WTC11 (cell line): ENCODE measurements at regions not wholly inside any gene's neighbourhood (a gene's known extent, or its start where the extent isn't known, plus 50 kb on each side); places are given as distances from the start of the nearest gene placed in this dataset.

Source experiments
- ATAC-seq: fragments of 200-7000 bp; cut with Tn5 transposase; 2 replicates; pipeline ENCODE4 v1.10.0; 2021; ENCODE audit warnings: mild to moderate bottlenecking, moderate library complexity
- CTCF ChIA-PET: fragments of 300-600 bp; sonication (Branson Sonifier 250); formaldehyde crosslinking; loops from one replicate; lab custom pipeline; 2021; ENCODE audit warnings: antibody characterized with exemption; lab: Charles Lee
- POLR2A ChIA-PET: fragments of 350-600 bp; sonication (Branson Sonifier 250); formaldehyde crosslinking; loops from one replicate; lab custom pipeline; 2021; ENCODE audit warnings: antibody characterized with exemption; lab: Charles Lee
- DNase-seq: peaks from one replicate; pipeline ENCODE4 v3.0.0; 2021; ENCODE audit warnings: low spot score
- H3K27ac Mint-ChIP-seq: 2 replicates; pipeline ENCODE4 v1.8.0; 2021; ENCODE audit warnings: mixed read lengths
- H3K27me3 Mint-ChIP-seq: 2 replicates; pipeline ENCODE4 v1.8.0; 2021; ENCODE audit warnings: low read depth, mild to moderate bottlenecking, moderate library complexity, mixed read lengths
- H3K36me3 Mint-ChIP-seq: 2 replicates; pipeline ENCODE4 v1.8.0; 2021; ENCODE audit warnings: mixed read lengths
- H3K4me1 Mint-ChIP-seq: 2 replicates; pipeline ENCODE4 v1.8.0; 2022; ENCODE audit warnings: mixed read lengths
- H3K4me3 Mint-ChIP-seq: 2 replicates; pipeline ENCODE4 v1.8.0; 2021; ENCODE audit warnings: mild to moderate bottlenecking, moderate library complexity, mixed read lengths
- H3K9me3 Mint-ChIP-seq: 2 replicates; pipeline ENCODE4 v1.8.0; 2021; ENCODE audit warnings: mixed read lengths
- CBFB ChIP-seq: sonication (generic); formaldehyde crosslinking; IDR thresholded peaks from 2 replicates; pipeline ENCODE4 v1.8.1; 2022; ENCODE audit warnings: mild to moderate bottlenecking, low read depth, missing genetic modification reagents
- ESRRA ChIP-seq: sonication (generic); formaldehyde crosslinking; IDR thresholded peaks from 2 replicates; pipeline ENCODE4 v1.8.1; 2022; ENCODE audit warnings: mild to moderate bottlenecking, missing genetic modification reagents, borderline replicate concordance
- HMGA2 ChIP-seq: fragments of 250-450 bp; sonication (Bioruptor Pico); IDR thresholded peaks from 2 replicates; pipeline ENCODE4 v1.4.0; 2021; ENCODE audit warnings: mild to moderate bottlenecking, moderate library complexity
- IRF2 ChIP-seq: sonication (generic); formaldehyde crosslinking; IDR thresholded peaks from 2 replicates; pipeline ENCODE4 v1.8.0; 2022; ENCODE audit warnings: low read depth, missing genetic modification reagents, borderline replicate concordance
- MXD4 ChIP-seq: fragments of 250-450 bp; sonication (Bioruptor Pico); IDR thresholded peaks from 2 replicates; pipeline ENCODE4 v1.8.0; 2021; ENCODE audit warnings: mild to moderate bottlenecking, moderate library complexity, borderline replicate concordance
- NFATC4 ChIP-seq: fragments of 250-450 bp; sonication (Bioruptor Pico); IDR thresholded peaks from 2 replicates; pipeline ENCODE4 v1.9.0; 2021; ENCODE audit warnings: mild to moderate bottlenecking
- NFE2L1 ChIP-seq: sonication (generic); formaldehyde crosslinking; IDR thresholded peaks from 2 replicates; pipeline ENCODE4 v1.8.1; 2023; ENCODE audit warnings: missing genetic modification reagents
- NR1H2 ChIP-seq: sonication (generic); formaldehyde crosslinking; IDR thresholded peaks from 2 replicates; pipeline ENCODE4 v1.9.0; 2021; ENCODE audit warnings: mild to moderate bottlenecking, moderate library complexity, missing genetic modification reagents
- PRRX2 ChIP-seq: fragments of 250-450 bp; sonication (Bioruptor Pico); IDR thresholded peaks from 2 replicates; pipeline ENCODE4 v1.8.0; 2021; ENCODE audit warnings: mild to moderate bottlenecking
- SP1 ChIP-seq: sonication (generic); formaldehyde crosslinking; conservative IDR thresholded peaks from 2 replicates; pipeline ENCODE4 v1.8.1; 2022; ENCODE audit warnings: missing genetic modification reagents
- TP53 ChIP-seq: sonication (generic); formaldehyde crosslinking; IDR thresholded peaks from 2 replicates; pipeline ENCODE4 v1.8.1; 2023; ENCODE audit warnings: mild to moderate bottlenecking, missing genetic modification reagents
- ZNF138 ChIP-seq: sonication (generic); formaldehyde crosslinking; conservative IDR thresholded peaks from 2 replicates; pipeline ENCODE4 v1.8.1; 2022; ENCODE audit warnings: mild to moderate bottlenecking, moderate library complexity, missing genetic modification reagents
- ZNF396 ChIP-seq: fragments of 250-450 bp; sonication (Bioruptor Pico); IDR thresholded peaks from 2 replicates; pipeline ENCODE4 v1.8.0; 2021; ENCODE audit warnings: mild to moderate bottlenecking, moderate library complexity, borderline replicate concordance
- TF ChIP-seq, protein P1 (sequence below): sonication (generic); formaldehyde crosslinking; IDR thresholded peaks from 2 replicates; pipeline ENCODE4 v1.8.0; 2022; ENCODE audit warnings: missing genetic modification reagents
- TF ChIP-seq, protein P2 (sequence below): sonication (generic); formaldehyde crosslinking; IDR thresholded peaks from 2 replicates; pipeline ENCODE4 v1.8.1; 2023; ENCODE audit warnings: mild to moderate bottlenecking, missing genetic modification reagents, moderate library complexity
- TF ChIP-seq, protein P3 (sequence below): fragments of 250-450 bp; sonication (Bioruptor Pico); IDR thresholded peaks from 2 replicates; pipeline ENCODE4 v1.9.0; 2021; ENCODE audit warnings: mild to moderate bottlenecking, borderline replicate concordance
- TF ChIP-seq, protein P4 (sequence below): sonication (generic); formaldehyde crosslinking; IDR thresholded peaks from 2 replicates; pipeline ENCODE4 v1.8.1; 2022; ENCODE audit warnings: mild to moderate bottlenecking, moderate library complexity, missing genetic modification reagents
- TF ChIP-seq, protein P5 (sequence below): fragments of 250-450 bp; sonication (Bioruptor Pico); IDR thresholded peaks from 2 replicates; pipeline ENCODE4 v1.9.0; 2021; ENCODE audit warnings: moderate library complexity, mild to moderate bottlenecking, inconsistent platforms, borderline replicate concordance
- TF ChIP-seq, protein P6 (sequence below): sonication (generic); formaldehyde crosslinking; IDR thresholded peaks from 2 replicates; pipeline ENCODE4 v1.8.0; 2022; ENCODE audit warnings: mild to moderate bottlenecking, missing genetic modification reagents
- TF ChIP-seq, protein P7 (sequence below): sonication (generic); formaldehyde crosslinking; IDR thresholded peaks from 2 replicates; pipeline ENCODE4 v1.8.1; 2022; ENCODE audit warnings: low read depth, mild to moderate bottlenecking, moderate library complexity, missing genetic modification reagents, borderline replicate concordance

DNA sequence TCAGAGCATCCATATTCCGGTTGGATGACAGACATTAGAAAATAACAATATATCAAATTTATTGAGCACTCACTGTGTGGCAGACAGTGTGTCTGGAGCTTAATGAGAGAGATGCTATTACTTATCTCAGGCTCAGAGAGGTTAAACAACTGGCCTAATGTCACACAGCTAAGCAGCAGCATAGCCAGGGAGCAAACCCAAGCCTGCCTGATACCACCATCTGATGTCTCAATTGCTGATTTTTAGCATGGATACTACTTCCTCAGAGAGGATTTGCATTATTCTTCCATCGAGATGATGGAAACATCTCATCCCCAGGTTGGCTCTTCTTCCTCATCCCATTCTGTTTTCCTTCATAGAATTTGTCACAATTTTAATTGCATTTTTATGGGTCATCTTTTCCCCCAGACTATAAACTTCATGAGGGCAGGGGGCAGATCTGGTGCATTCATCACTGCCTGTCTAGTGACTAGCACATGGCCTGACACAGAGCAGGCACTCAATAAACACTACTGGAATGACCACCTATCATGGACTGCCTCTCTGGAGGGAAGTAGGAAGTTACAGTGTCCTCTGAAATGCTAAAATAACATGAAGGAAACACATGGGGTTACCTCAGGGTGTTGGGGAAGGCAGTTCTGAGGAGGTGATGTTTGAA lies 344.8 kb upstream of the CCL2 start:
- Mint-ChIP-seq H3K36me3 (no peaks in the 10 kb centered on the region), H3K27me3 (no peaks in the 10 kb centered on the region; the same call in 1 of the 2 replicates), H3K4me3 (no peak overlapping the region), H3K9me3 (0 out of 2 replicates have a peak, but pooled peaks cover 4% of the 10 kb centered on the region), H3K4me1 (0 out of 2 replicates have a peak, but pooled peaks cover 1% of the 10 kb centered on the region), H3K27ac (no peak overlapping the region)
- ChIA-PET POLR2A (no interaction called here), CTCF (no interaction called here)
- no peak for ATAC-seq
- TF ChIP-seq, protein P1, sequence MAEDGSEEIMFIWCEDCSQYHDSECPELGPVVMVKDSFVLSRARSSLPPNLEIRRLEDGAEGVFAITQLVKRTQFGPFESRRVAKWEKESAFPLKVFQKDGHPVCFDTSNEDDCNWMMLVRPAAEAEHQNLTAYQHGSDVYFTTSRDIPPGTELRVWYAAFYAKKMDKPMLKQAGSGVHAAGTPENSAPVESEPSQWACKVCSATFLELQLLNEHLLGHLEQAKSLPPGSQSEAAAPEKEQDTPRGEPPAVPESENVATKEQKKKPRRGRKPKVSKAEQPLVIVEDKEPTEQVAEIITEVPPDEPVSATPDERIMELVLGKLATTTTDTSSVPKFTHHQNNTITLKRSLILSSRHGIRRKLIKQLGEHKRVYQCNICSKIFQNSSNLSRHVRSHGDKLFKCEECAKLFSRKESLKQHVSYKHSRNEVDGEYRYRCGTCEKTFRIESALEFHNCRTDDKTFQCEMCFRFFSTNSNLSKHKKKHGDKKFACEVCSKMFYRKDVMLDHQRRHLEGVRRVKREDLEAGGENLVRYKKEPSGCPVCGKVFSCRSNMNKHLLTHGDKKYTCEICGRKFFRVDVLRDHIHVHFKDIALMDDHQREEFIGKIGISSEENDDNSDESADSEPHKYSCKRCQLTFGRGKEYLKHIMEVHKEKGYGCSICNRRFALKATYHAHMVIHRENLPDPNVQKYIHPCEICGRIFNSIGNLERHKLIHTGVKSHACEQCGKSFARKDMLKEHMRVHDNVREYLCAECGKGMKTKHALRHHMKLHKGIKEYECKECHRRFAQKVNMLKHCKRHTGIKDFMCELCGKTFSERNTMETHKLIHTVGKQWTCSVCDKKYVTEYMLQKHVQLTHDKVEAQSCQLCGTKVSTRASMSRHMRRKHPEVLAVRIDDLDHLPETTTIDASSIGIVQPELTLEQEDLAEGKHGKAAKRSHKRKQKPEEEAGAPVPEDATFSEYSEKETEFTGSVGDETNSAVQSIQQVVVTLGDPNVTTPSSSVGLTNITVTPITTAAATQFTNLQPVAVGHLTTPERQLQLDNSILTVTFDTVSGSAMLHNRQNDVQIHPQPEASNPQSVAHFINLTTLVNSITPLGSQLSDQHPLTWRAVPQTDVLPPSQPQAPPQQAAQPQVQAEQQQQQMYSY (CRISPR knock-in tag): no peak
- no peak for TF ChIP-seq ZNF396
- no peak for TF ChIP-seq CBFB (CRISPR knock-in tag)
- TF ChIP-seq, protein P2, sequence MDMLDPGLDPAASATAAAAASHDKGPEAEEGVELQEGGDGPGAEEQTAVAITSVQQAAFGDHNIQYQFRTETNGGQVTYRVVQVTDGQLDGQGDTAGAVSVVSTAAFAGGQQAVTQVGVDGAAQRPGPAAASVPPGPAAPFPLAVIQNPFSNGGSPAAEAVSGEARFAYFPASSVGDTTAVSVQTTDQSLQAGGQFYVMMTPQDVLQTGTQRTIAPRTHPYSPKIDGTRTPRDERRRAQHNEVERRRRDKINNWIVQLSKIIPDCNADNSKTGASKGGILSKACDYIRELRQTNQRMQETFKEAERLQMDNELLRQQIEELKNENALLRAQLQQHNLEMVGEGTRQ (CRISPR knock-in tag): no peak
- no peak for TF ChIP-seq ESRRA
- TF ChIP-seq, protein P3, sequence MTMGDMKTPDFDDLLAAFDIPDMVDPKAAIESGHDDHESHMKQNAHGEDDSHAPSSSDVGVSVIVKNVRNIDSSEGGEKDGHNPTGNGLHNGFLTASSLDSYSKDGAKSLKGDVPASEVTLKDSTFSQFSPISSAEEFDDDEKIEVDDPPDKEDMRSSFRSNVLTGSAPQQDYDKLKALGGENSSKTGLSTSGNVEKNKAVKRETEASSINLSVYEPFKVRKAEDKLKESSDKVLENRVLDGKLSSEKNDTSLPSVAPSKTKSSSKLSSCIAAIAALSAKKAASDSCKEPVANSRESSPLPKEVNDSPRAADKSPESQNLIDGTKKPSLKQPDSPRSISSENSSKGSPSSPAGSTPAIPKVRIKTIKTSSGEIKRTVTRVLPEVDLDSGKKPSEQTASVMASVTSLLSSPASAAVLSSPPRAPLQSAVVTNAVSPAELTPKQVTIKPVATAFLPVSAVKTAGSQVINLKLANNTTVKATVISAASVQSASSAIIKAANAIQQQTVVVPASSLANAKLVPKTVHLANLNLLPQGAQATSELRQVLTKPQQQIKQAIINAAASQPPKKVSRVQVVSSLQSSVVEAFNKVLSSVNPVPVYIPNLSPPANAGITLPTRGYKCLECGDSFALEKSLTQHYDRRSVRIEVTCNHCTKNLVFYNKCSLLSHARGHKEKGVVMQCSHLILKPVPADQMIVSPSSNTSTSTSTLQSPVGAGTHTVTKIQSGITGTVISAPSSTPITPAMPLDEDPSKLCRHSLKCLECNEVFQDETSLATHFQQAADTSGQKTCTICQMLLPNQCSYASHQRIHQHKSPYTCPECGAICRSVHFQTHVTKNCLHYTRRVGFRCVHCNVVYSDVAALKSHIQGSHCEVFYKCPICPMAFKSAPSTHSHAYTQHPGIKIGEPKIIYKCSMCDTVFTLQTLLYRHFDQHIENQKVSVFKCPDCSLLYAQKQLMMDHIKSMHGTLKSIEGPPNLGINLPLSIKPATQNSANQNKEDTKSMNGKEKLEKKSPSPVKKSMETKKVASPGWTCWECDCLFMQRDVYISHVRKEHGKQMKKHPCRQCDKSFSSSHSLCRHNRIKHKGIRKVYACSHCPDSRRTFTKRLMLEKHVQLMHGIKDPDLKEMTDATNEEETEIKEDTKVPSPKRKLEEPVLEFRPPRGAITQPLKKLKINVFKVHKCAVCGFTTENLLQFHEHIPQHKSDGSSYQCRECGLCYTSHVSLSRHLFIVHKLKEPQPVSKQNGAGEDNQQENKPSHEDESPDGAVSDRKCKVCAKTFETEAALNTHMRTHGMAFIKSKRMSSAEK (CRISPR knock-in tag): no peak
- TF ChIP-seq ZNF138 (CRISPR knock-in tag): no peak
- no peak for TF ChIP-seq SP1 (CRISPR knock-in tag)
- TF ChIP-seq PRRX2 (CRISPR knock-in tag): no peak
- no peak for TF ChIP-seq TP53 (CRISPR knock-in tag)
- no peak for TF ChIP-seq NFATC4 (CRISPR knock-in tag)
- TF ChIP-seq, protein P4, sequence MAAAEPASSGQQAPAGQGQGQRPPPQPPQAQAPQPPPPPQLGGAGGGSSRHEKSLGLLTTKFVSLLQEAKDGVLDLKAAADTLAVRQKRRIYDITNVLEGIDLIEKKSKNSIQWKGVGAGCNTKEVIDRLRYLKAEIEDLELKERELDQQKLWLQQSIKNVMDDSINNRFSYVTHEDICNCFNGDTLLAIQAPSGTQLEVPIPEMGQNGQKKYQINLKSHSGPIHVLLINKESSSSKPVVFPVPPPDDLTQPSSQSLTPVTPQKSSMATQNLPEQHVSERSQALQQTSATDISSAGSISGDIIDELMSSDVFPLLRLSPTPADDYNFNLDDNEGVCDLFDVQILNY: no peak
- TF ChIP-seq, protein P5, sequence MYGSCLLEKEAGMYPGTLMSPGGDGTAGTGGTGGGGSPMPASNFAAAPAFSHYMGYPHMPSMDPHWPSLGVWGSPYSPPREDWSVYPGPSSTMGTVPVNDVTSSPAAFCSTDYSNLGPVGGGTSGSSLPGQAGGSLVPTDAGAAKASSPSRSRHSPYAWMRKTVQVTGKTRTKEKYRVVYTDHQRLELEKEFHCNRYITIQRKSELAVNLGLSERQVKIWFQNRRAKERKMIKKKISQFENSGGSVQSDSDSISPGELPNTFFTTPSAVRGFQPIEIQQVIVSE (CRISPR knock-in tag): no peak
- TF ChIP-seq HMGA2: no peak
- TF ChIP-seq, protein P6, sequence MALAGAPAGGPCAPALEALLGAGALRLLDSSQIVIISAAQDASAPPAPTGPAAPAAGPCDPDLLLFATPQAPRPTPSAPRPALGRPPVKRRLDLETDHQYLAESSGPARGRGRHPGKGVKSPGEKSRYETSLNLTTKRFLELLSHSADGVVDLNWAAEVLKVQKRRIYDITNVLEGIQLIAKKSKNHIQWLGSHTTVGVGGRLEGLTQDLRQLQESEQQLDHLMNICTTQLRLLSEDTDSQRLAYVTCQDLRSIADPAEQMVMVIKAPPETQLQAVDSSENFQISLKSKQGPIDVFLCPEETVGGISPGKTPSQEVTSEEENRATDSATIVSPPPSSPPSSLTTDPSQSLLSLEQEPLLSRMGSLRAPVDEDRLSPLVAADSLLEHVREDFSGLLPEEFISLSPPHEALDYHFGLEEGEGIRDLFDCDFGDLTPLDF (CRISPR knock-in tag): no peak
- no peak for TF ChIP-seq NR1H2 (CRISPR knock-in tag)
- TF ChIP-seq, protein P7, sequence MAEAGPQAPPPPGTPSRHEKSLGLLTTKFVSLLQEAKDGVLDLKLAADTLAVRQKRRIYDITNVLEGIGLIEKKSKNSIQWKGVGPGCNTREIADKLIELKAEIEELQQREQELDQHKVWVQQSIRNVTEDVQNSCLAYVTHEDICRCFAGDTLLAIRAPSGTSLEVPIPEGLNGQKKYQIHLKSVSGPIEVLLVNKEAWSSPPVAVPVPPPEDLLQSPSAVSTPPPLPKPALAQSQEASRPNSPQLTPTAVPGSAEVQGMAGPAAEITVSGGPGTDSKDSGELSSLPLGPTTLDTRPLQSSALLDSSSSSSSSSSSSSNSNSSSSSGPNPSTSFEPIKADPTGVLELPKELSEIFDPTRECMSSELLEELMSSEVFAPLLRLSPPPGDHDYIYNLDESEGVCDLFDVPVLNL: no peak
- no peak for TF ChIP-seq IRF2 (CRISPR knock-in tag)
- no peak for TF ChIP-seq NFE2L1 (CRISPR knock-in tag)
- no peak for TF ChIP-seq MXD4 (CRISPR knock-in tag)
- DNase-seq: no peak
